Calu3 (cell line): ENCODE measurements at regions not wholly inside any gene's neighbourhood (a gene's known extent, or its start where the extent isn't known, plus 50 kb on each side); places are given as distances from the start of the nearest gene placed in this dataset.
"Not testable (repeated sequence)": the region's sequence is repeated elsewhere in the genome, so short reads cannot be mapped to it uniquely, and the experiment has no call there.

Experiments
- BruUV-seq: library from RNA; stranded (reverse); fragments of 400-500 nt; replicated peaks from 2 replicates; lab custom pipeline; 2021; lab: Mats Ljungman, UMichigan
- CTCF ChIA-PET: fragments of 300-600 bp; sonication (Branson Sonifier 250); formaldehyde crosslinking; loops from one replicate; lab custom pipeline; 2022; ENCODE audit warnings: antibody characterized with exemption; lab: Charles Lee
- DNase-seq: peaks from one replicate; pipeline ENCODE4 v3.0.0; 2022
- H3K27ac Mint-ChIP-seq: one replicate; pipeline ENCODE4 v1.8.0; 2022; ENCODE audit warnings: mixed read lengths; ENCODE audit not compliant: unreplicated experiment
- H3K27me3 Mint-ChIP-seq: one replicate; pipeline ENCODE4 v1.8.0; 2022; ENCODE audit warnings: mixed read lengths; ENCODE audit not compliant: unreplicated experiment
- H3K36me3 Mint-ChIP-seq: one replicate; pipeline ENCODE4 v1.8.0; 2022; ENCODE audit warnings: mild to moderate bottlenecking, moderate library complexity, mixed read lengths; ENCODE audit not compliant: insufficient read depth, unreplicated experiment
- H3K4me1 Mint-ChIP-seq: one replicate; pipeline ENCODE4 v1.8.0; 2022; ENCODE audit warnings: mild to moderate bottlenecking, low read depth, mixed read lengths; ENCODE audit not compliant: unreplicated experiment
- H3K4me3 Mint-ChIP-seq: one replicate; pipeline ENCODE4 v1.8.0; 2022; ENCODE audit warnings: mild to moderate bottlenecking, low read depth, moderate library complexity, mixed read lengths; ENCODE audit not compliant: unreplicated experiment
- H3K9me3 Mint-ChIP-seq: one replicate; pipeline ENCODE4 v1.8.0; 2022; ENCODE audit warnings: low read depth, mixed read lengths; ENCODE audit not compliant: unreplicated experiment
- CTCF ChIP-seq: fragments of 200-600 bp; IDR thresholded peaks from one replicate; pipeline ENCODE4 v1.8.0; 2022; ENCODE audit warnings: antibody characterized with exemption; ENCODE audit not compliant: unreplicated experiment
- intact Hi-C: fragments of 100-400 bp; cut with micrococcal nuclease; formaldehyde crosslinking; loops from one replicate; pipeline ENCODE4 v1.10.0; 2022; ENCODE audit not compliant: unreplicated experiment

- Mint-ChIP-seq H3K27me3 (no peaks in the 10 kb centered on the region), H3K4me3 (no peak overlapping the region), H3K4me1 (no peaks in the 10 kb centered on the region), H3K9me3 (no peaks in the 10 kb centered on the region), H3K36me3 (no peaks in the 10 kb centered on the region), H3K27ac (no peak overlapping the region)
- intact Hi-C loops = loop anchor here (10.0 kb wide), 1 partner anchor 142 kb away; no protein-coding TSS in a partner anchor
- CTCF ChIA-PET = no interaction called here
- BruUV-seq = no TSS peak
- no peak for TF ChIP-seq CTCF
- no peak for DNase-seq
Measured at GRCh38 chr4:64766565-64766964, 357.3 kb upstream of the TECRL start.

- Mint-ChIP-seq H3K9me3 (peaks cover 3% of the 10 kb centered on the region), H3K27ac (no peak overlapping the region)
- BruUV-seq = no TSS peak
Measured at GRCh38 chr4:64756016-64756415, 346.8 kb upstream of the TECRL start.

GRCh38 chr4:64747919-64748715 lies 338.9 kb upstream of the TECRL start:
- intact Hi-C loops = no loop called here
- Mint-ChIP-seq H3K27me3 (no peaks in the 10 kb centered on the region), H3K27ac (no peak overlapping the region), H3K4me1 (no peaks in the 10 kb centered on the region), H3K9me3 (peaks cover 6% of the 10 kb centered on the region), H3K36me3 (no peaks in the 10 kb centered on the region), H3K4me3 (no peak overlapping the region)
- BruUV-seq = no TSS peak
- CTCF ChIA-PET = no interaction called here
- TF ChIP-seq CTCF = no peak
- no peak for DNase-seq

More at GRCh38 chr4:64756016-64756415, 346.8 kb upstream of the TECRL start:
- TF ChIP-seq CTCF = no peak
- CTCF ChIA-PET = no interaction called here
- DNase-seq = no peak
- H3K36me3 Mint-ChIP-seq = no peaks in the 10 kb centered on the region
- no peaks in the 10 kb centered on the region for H3K27me3 Mint-ChIP-seq
- no peak overlapping the region for H3K4me3 Mint-ChIP-seq
- H3K4me1 Mint-ChIP-seq = no peaks in the 10 kb centered on the region
- intact Hi-C loops = no loop called here

GRCh38 chr4:64738240-64738639 lies 329.0 kb upstream of the TECRL start:
- CTCF ChIA-PET = no interaction called here
- Mint-ChIP-seq H3K27me3 (no peaks in the 10 kb centered on the region), H3K4me1 (no peaks in the 10 kb centered on the region), H3K27ac (no peak overlapping the region), H3K4me3 (no peak overlapping the region), H3K9me3 (peaks cover 5% of the 10 kb centered on the region), H3K36me3 (no peaks in the 10 kb centered on the region)
- no TSS peak for BruUV-seq
- no peak for DNase-seq
- no peak for TF ChIP-seq CTCF
- intact Hi-C loops = no loop called here

- H3K27me3 Mint-ChIP-seq, DNase-seq, CTCF ChIA-PET, H3K27ac Mint-ChIP-seq, BruUV-seq, H3K4me3 Mint-ChIP-seq, H3K36me3 Mint-ChIP-seq, H3K4me1 Mint-ChIP-seq, intact Hi-C loops, H3K9me3 Mint-ChIP-seq: not testable (repeated sequence)
Measured at GRCh38 chr4:64737854-64738138, 328.5 kb upstream of the TECRL start.
